Fibroblast of skin of scalp (primary cell): ENCODE measurements at regions not wholly inside any gene's neighbourhood (a gene's known extent, or its start where the extent isn't known, plus 50 kb on each side); places are given as distances from the start of the nearest gene placed in this dataset.

ENCODE experiments used
- DNase-seq: peaks from one replicate; pipeline ENCODE4 v3.0.0-alpha.2; 2013

DNA sequence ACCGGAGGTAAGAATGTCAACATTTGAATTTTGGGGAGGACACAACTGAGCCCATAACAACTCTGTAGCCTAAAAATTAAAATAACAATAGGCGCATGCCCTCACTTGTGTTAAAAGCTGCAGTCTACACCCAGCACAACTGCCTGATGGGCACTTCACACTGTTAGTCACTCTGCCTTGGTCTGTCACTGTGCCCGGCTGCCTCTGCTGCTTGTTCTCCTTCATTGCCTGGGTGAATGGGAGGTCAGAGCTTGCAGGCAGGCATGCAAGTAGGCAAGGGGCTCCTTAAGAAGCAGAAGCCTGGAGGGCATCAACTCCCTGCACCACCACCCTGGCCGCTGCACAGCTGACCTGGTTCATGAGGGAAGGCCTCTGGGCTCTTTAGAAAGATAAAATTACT lies 374.8 kb downstream of the MID1IP1 start:
- no peak for DNase-seq

GRCh38 chrX:39189431-39189830 lies 388.2 kb downstream of the MID1IP1 start:
- no peak for DNase-seq

DNA sequence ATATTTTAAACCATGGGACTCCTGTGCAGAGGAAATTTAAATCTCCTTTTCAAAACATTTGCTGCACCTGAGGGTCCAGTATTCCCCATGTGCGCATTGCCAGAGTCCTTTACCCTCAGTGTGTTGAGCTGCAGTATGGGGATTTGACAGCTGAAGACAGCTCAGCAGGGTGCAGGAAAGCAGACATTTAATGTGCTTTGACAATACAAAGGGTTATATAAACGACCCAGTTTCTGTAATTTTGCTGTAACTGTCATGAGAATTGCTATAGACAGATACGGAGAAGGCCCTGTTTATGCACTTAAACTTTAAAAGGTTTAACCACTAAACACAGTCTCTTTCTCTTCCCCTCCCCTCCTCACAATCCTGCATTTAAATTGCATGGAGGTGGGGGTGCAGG lies 393.4 kb downstream of the MID1IP1 start:
- no peak for DNase-seq

- DNase-seq: no peak
Measured at GRCh38 chrX:39195156-39195555, 393.9 kb downstream of the MID1IP1 start.

DNA sequence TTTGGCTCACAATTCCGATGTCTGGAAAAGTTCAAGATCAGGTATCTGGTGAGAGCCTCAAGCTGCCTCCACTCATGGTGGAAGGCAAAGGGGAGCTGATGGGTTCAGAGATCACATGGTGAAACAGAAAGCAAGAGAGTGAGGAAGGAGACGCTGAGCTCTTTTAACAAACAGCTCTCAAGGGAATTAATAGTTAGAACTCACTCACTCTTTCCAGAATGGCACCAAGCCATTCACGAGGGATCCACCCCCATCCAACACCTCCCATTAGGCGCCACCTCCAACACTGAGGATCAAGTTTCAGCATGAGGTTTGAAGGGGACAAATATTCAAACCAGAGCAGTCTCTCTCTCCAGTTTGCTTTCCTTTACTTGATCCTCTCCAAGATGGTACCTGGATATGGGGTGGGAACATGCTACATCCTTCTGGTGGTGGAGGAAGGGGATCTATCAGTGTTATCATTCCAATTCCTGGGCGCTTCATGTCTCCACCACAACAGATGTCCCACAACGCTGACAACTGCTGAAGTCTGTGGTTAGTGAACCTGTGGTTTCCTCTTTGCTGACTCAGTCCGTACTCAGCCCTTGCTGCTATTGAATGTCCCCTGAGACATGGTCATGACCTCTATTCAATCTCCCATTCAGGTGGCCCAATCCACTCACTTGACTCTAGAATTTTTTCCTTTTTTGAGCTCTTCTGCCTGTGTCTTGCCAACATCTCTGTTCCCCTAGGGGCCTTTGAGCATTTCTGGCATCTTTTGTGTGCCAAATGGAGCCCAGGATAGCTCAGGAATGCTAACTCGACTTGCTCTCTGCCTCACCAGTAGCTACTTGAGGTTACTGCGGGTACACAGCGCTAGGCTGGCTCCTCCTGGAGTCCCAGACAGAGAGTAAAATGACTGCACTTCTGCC lies 395.2 kb downstream of the MID1IP1 start:
- DNase-seq: peak; percentile 80

- DNase-seq: no peak
Measured at GRCh38 chrX:39199429-39199828, 398.2 kb downstream of the MID1IP1 start.

DNA sequence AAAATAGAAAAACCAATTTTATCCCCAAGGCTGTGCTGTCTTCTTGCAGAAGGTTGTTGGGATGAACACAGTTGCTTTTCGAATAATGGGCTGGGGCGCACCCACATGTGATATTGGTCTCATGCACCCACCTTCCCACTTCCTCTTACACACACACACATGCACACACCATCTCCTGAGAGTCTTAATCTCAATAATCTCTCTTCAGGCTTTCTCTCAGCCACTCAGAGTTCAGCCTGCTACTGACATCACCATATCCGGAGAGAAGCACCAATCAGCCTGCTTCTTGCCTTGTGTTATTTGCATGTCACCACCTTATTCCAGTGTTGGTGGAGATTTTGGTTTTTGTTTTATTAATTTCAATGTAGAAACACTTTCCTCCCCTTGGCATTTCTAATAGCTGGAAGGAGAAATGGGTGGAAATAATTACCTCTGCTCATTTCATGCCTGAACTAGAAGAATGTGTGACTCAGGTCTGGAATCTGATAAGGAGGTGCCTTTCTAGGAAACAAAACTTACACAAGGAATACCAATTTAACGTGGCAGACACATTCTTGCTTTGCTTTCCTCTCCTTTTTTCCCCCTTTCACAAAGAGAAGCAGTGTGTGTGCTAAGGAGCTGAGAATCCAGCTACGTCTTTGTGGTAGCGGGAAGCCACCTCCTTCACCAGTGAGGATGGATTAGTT lies 400.2 kb downstream of the MID1IP1 start:
- no peak for DNase-seq

GRCh38 chrX:39202641-39203040 lies 401.4 kb downstream of the MID1IP1 start:
- DNase-seq: no peak

DNA sequence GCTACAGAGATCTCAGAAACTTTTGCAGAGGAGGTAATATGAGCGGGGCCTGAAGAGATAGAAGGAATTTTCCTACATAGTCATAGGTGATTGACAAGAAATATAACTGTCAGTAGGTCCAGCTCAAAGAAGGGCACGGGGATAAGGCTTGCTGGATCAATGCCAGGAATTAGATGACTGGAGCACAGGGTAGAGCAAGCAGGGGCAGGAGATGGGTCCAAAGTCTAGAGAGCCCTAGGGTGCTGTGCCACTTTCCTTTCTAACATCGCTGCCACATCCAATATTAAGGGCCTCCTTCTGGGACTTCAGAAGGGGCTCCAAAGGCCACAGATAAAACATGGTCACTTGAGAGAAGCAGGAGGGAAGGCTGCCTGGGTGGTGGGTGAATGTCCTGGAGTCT lies 402.2 kb downstream of the MID1IP1 start:
- no peak for DNase-seq

DNA sequence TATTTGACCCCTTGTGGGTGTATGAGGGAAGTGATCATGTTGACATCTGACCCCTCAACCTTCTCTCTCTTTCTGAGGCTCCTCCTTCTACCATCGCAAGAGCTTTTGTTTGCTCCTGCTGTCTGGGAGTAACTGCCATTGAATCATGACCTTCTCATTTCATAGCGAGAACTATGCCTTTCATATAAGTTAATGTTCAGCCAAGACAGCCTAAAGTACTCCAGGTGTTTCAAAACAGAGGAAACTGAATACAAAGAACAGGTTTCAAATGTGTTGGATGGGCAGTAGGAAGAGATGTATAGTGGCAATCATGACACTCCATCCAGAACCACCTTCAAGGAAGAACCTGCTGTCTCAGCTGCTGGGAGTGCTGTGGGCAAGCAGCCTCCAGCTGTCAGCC lies 403.1 kb downstream of the MID1IP1 start:
- no peak for DNase-seq

DNA sequence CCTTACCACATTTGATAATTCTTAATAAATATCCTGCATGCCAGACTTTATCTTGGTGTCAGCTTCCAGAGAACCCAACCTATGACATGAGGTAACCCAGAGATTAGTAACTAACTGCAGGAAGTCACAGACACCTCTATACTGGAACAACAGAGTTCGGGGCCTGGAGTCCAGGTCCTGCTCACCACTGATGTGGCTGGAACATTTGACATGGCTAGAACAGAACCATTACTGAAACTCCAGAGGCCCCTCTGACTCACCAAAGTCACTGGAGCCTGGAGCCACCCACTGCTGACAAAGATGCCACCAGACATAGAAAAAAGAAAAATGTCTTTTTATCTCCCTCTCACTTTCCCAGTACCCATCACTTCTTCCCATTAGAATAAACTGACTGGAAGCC lies 403.7 kb downstream of the MID1IP1 start:
- DNase-seq: no peak

DNA sequence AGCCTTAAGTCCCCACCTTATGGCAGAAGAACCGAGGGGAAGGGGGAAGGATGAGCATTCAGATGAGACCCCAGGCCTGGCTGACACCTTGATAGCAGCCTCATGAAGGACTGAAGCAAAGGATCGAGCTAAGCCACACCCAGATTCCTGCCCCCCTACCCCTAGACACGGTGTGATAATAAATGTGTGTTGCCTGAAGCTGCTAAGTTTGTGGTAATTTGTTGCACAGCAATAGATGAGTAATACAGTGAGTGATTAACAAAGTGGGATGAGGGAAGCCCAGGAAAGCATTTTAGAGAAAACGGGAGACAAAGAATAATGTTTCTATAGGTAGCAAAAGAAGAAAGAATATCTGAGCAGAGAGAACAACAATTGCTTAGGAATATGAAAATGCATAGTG lies 404.2 kb downstream of the MID1IP1 start:
- no peak for DNase-seq

DNA sequence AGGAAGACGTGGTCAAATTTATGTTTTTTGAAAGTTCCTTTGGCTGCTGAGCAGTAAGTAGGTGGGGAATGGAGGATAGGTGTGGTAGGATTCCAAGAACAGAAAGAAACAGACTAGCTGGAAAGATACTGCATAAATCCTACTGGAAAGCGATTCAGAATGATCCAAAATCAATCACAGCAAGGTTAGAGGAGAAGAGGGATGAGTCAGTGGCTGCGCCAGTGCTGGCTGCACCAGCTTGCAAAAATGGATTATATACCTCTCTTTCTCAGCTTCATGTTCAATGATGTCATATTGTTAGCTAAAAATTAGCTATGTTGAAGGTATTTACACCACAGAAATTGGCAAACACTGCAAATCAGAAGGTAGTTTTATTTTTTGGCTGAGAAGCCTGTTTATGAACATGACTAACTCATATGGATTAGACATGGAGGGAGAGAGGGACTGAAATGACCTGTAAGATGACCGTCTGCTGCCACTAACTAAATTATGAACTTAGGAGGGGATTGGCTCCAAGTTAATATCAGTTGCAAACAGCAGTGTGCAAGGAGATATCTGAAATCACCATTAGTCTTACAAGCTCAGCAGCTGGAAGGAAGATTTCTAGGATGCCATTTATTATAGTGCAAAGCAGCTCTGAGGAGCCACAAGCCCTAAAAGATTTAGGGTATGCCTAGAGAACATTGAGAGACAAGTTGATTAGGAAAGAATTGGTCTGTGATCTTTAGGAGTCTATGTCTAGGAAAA lies 405.3 kb downstream of the MID1IP1 start:
- DNase-seq: no peak

DNA sequence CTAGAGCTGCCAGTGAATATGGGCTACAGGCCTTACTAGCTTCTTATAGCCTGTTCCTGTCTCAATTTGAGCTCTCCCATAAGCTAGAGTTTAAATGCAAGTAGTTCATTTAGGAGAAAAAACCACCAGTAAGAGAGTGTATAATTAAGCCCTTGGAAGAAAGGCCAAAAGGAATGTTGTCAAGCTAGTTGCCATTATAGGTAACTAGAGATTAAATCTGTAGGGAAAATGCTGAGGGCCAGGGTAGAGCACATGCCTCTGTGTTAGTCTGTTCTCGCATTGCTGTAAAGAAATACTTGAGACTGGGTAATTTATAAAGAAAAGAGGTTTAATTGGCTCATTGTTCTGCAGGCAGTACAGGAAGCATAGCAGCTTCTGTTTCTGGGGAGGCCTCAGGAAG lies 410.2 kb downstream of the MID1IP1 start:
- no peak for DNase-seq

DNA sequence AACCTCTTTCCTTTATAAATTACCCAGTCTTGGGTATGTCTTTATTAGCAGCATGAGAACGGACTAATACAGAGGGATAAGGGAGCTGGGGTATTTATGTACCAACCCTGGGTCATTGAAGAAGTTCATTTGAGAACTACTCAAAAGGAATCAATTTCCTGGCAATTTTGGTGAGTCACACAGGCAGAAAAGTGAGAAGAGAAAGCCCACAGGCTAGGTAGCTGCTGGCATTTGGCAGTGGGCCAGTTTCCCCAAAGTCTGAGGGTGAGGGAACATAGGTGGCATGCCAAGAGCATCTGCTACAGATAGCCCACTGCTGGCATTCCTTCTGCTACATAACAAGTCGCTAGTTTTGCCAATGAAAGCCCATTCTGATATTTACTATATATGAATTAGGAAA lies 411.2 kb downstream of the MID1IP1 start:
- no peak for DNase-seq

GRCh38 chrX:39214387-39215126 lies 413.3 kb downstream of the MID1IP1 start:
- no peak for DNase-seq

DNA sequence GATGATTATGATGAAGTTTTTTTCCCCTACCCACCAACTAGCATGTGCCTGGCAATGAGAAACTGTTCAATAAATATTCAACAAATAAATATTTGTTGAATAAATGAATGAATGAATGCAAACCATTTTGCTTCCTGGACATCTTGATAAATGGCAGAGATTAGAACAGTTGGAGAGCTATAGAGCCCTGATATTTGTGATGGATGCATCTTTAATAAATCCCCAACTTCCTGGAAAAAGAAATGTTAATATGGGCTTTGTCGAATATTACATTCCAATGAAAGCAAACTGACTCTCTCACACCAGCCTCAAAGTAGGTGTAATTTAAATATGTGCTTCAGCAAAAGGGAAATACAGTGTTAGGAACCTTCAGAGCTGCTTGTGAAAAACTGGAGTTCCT lies 419.7 kb downstream of the MID1IP1 start:
- DNase-seq: no peak

DNA sequence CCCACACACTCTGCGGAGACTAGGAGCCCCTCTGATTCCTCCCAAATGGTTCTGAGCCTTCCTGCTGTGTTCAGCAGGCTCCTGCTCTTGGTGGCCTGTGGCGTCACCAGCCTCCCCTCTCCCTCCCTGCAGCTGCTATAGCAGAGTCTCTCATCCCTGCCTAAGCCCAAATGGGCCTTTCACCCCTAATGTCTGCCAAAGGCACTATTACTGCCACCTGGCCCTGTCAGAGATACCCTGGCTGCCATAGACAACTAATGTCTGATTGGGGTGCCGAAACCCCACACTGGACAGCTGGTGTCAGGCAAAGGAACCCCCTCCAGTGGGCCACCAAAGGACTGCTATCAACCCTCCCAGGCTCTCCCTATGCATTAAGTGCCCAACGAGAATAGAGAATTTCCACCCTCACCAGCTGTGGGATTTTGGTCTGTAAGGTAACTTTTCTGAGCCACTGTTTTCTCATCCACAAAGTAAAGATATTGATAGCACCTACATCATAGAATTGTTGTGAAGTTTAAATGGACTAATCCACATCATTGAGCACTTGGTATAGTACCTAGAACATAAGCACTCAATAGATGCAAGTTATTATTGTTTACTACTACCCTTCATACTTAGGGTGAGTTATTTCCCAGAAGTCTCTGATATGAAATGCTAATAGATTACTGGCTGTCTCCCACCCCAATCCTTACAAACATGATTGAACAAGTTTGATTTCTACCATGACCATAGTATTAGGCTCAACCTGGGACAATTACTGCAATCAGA lies 421.3 kb downstream of the MID1IP1 start:
- DNase-seq: no peak

- no peak for DNase-seq
Measured at GRCh38 chrX:39226251-39226650, 425.0 kb downstream of the MID1IP1 start.

DNA sequence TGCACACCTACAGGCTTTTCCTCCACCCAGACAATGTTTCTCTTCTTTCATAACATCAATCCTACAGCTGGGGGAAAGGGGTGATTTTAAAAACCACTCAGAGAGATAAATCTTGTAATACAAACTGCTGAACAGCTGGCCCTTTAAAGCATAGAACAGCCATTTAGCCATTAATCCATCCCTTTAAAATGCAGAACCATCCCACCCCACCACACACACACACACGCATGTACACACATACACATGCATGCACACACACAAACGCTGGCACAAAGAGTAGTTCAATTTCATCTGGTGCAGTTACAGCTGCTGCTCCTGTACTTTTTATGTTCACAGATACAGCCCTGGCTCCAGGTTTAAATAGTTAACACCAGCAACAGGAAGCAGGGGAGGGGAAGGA lies 426.1 kb downstream of the MID1IP1 start:
- DNase-seq: no peak

DNA sequence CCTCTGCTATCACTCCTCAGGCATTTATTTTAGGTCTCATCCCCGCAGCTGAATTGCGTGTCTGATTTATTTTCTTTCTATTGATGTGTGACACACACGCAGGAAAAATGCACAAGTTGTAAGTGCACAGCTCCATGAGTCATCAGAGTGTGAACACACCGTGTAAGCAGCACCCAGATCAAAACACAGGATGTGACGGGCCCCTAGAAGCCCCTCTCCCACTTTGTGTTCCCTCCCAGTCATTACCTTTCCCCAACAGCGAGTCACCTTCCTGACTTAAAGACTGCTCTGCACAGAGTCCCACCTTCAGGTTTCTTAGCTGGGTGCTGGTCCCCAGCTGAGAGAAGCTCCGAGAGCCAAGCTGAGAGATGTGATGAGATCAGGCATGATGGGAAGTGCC lies 436.7 kb downstream of the MID1IP1 start:
- DNase-seq: no peak

DNA sequence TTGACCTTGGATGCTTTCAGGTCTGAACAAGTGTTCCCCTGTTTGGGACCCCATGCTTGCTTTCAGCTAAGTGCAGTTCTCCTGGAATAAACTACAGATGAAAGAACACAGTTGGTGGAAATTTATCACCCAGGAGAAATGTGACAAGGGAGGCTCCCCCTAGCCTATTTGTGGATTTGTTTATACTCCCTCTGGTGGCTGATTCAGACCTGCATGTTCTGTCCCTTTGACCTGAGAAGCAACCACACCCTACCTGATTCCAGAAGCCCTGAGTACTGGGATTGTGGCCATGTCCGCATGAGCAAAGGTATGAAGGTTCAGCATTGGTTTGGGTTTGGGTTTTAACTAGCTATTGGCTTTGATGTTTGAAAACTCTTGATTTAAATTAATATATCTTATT lies 440.9 kb downstream of the MID1IP1 start:
- DNase-seq: no peak
